T-helper 9 cell (primary cell): ENCODE measurements at regions not wholly inside any gene's neighbourhood (a gene's known extent, or its start where the extent isn't known, plus 50 kb on each side); places are given as distances from the start of the nearest gene placed in this dataset.

Experiments used
- DNase-seq: peaks from one replicate; pipeline ENCODE4 v3.0.0-alpha.2; 2020

- no peak for DNase-seq
Observed at GRCh38 chr12:127358888-127359287, 908.1 kb upstream of the TMEM132C start.

DNA sequence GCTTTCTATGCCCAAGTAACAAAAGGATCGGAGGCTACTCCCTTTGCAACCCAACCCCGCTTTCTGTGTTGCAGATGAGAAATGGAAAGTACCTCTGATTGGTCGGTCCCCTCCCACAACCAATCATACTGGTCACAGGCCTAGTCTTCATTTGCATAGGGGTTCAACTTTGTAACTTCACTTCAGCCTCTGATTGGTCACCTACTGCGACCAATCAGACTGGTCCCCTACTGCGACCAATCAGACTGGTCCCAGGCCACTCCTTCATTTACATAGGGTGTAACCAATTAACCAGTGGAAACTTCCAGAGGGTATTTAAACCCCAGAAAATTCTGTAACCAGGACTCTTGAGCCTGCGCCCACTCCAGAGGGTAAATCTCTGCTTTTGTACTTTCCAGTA, 906.4 kb upstream of the TMEM132C start:
- DNase-seq, result no peak

GRCh38 chr12:127362121-127362520, 904.8 kb upstream of the TMEM132C start:
- DNase-seq, result no peak

- DNase-seq, result no peak
Observed at GRCh38 chr12:127363392-127363791, 903.6 kb upstream of the TMEM132C start.

GRCh38 chr12:127373559-127373958, 893.4 kb upstream of the TMEM132C start:
- DNase-seq, result no peak

- DNase-seq, result no peak
Observed at GRCh38 chr12:127374447-127374846, 892.5 kb upstream of the TMEM132C start.

DNA sequence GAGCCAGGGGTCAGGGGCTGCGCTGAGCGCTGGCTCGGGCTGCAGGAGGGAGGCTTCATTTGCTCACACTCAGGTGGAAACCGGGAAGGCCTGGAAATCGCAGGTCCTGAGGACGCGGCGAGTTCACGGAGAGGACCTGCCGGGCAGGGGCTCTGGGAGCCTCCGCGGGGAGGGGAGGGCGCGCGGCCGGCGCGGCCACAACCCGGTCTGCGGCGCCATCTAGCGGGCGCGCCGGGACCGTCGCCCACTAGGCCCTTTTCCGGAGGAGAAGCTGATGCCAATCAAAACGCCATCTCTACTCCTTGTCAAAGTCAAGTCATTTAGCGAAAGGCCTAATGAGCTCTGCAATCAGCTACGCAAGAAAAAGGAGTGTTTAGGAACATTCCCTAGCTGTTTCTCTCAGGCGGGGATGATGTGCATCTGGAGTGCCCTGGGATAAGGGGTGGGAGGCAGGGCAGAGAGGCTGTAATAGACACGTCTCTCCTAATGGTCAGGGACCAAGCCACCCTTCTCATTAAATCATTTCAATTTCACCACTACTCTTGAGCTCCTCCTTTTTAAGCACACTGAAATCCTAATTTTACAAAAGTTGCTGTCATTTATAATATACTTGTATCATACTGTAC, 885.8 kb upstream of the TMEM132C start:
- DNase-seq, result peak; percentile 5

DNA sequence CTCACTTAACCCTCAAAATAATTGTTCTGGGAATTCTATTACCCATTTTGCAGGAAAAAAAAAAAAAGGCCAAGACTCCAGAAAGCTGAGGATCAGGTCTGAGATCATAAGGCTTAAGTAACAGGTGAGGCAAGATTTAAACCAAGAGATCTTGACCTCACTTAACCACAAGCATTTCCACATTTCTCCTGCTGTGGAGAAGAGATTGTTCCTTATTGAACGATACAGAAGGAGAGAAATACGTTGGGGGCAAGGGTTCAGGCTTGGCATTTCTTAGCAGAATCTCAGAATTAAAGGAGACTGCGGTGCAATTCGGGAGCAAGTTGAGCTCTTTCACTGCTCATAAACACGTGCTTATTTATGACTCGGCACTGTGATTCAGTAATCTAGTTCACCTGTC, 885.3 kb upstream of the TMEM132C start:
- DNase-seq, result no peak

DNA sequence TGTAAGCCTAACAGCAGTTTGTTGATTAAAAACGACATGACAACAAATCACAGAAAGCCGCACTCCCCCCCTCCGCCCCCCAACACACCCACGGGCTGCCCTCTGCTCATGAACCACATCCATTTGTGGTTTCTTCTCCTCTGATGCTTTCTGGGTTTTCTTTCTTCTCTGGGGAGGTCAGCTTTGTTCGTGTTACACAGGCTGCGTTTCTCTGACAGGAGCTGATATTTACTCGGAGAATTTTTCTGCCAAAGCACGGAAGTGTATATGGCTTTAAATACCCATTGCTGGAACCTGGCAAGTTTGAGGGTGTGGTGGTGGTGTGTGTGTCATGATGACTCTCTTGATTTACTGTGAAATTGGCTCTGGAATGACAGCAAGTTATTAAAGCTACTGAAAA, 883.7 kb upstream of the TMEM132C start:
- no peak for DNase-seq

DNA sequence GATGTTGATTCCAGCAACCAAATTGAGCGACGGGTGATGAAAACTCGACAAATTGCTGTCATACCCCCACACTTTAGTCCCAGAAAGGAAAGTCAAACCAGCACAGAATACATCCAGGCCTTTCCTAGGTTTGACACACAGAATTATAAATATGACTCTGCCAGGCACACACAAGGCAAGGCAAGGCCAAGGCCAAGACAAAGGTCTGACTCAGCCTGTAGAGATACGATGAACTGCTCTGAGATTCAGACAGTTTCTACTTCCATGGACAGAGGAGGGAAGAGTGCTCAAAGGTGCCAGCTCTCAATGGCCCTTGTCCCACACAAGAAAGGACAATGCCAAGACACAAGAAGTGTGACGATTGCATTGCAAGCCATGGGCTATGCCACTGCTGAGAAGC, 880.2 kb upstream of the TMEM132C start:
- no peak for DNase-seq

DNA sequence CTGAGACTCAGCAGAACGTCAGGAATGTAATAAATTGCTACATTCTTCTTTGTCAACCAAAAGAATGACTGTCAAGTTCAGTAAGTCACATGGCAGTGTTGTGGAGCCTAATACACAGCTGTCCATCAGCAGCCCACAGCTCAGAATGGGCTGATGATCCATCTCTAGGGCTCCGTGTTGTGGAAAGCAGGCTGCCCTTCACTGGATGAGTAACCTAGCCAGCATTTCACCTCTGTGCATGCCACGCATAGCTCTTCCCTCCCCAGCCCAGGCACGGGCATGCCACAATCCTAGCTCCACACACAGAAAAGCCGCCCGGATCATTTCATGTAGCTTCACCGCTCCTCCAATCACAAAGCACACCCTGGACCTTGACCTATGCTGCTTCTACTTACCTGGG, 878.0 kb upstream of the TMEM132C start:
- DNase-seq, result no peak

DNA sequence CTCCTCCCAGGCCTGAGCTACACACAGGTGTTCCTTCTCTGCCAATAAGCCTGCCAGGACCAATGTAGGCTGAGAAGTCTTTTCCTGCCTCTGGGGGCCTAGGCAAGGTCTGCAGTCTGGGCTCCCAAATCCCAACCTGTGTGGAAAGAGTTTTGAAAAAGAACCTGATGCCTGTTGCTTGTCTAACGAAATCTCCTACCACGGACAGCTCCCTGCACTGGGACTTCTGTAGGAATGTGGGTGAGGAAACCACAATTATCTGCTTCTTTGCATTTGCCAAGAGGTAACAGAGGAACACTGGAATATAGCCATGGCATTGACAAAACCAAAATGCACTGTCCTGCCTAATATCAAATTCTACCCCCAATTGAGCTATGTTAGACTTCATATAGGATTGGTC, 877.0 kb upstream of the TMEM132C start:
- DNase-seq, result no peak

GRCh38 chr12:127393465-127393864, 873.5 kb upstream of the TMEM132C start:
- DNase-seq, result no peak

DNA sequence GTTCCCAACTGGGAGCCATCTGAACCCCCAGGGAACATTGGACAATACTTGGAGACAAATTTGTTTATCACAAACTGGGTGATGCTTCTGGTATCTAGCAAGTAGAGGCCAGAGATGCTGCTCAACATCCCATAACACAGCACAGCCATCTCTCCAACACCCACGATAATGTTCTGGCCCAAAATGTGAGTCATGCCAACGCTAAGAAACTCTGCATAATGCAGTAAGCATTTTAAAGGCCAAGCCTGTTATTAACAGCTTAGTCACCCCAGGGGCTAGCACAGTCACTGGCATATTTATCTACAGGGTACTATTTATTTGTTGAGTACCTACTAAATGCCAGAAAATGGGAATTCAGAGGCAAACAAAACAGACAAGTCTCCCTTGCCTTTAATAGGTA, 873.1 kb upstream of the TMEM132C start:
- DNase-seq, result no peak

- DNase-seq, result no peak
Observed at GRCh38 chr12:127396734-127397133, 870.2 kb upstream of the TMEM132C start.

GRCh38 chr12:127398016-127398710, 868.8 kb upstream of the TMEM132C start:
- no peak for DNase-seq

GRCh38 chr12:127399451-127399850, 867.5 kb upstream of the TMEM132C start:
- DNase-seq, result no peak

DNA sequence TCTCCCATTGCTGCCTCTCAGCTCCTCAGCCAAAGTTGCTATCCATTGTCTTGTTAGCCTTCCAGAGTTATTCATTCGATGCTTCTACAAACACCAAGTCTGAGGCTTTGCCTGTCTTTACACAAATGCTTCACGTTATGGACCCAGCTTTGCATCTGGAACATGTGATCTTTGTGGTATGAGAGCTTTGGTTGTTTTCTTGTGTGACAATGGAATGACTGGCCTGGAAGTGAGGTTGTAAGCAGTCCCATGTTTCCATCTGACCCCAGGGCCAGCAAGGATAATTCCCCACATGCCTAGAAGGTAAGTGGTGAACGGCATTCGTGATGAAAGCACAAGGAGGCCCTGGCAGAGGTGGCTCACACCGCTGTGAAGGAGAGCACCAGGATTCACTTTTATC, 866.7 kb upstream of the TMEM132C start:
- DNase-seq, result no peak

DNA sequence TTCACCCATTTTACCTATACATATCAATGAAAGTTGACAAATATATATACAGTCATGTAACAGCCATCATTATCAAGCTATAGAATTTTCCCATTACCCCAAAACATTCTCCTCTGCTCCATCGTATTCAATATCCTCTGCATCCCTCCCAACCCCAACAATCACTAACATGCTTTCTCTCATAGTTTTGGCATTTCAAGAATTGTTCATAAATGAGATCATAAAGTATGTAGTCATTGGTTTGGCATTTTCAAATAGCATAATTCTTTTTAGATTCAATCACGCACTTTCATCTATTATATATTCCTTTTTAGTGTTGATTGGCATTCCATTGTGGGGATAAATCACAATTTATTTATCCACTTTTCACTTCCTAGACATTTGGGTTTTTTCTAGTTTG, 866.0 kb upstream of the TMEM132C start:
- DNase-seq, result no peak

DNA sequence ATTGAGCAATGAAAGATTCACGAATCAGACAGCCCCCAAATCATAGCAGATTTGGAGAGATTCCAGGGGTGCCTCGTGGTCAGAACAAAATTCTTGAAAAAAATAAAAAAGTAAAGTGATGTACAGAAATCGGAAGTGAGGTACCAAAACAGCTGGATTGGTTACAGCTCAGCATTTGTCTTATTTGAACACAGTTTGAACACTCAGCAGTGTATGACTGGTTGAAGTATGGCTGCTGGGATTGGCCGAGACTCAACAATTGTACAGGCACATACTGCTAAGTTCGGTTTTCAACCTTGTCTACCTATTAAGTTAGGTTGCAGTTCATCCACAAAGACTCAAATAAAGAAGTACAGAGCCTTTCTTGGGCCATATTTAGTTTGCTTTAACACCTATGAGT, 865.4 kb upstream of the TMEM132C start:
- DNase-seq, result no peak

DNA sequence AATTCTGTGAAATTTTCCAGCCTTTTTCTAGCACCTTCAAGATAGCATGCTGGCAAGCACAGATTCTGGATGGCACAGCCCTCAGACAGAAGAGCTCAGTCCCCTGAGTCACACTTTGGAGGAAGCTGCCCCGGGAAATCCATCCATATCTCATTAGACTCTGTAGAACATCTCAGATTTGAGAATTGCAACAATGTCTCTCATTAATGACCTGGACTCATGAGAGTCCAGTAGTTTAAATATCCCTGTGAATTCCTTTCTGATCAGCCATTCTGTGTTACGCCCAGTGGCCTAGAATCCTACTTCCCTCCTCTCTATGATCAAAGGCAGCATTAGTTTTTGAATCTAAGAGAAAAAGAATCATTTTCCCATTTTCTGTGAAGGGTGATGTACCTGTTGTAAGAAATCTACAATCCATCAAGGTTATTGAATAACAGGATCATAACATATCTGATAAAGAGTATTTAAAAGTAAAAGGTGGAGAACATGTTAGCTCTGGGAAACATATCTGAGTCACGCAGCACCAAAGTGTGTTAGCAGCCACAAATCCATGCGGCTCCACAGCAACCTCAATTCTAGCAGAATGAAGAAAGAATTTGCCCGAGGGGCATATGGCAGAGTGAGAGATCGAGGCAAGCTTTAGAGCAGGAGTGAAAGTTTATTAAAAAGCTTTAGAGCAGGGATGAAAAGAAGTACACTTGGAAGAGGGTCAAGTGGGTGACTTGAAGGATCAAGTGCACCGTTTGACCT, 855.6 kb upstream of the TMEM132C start:
- no peak for DNase-seq

DNA sequence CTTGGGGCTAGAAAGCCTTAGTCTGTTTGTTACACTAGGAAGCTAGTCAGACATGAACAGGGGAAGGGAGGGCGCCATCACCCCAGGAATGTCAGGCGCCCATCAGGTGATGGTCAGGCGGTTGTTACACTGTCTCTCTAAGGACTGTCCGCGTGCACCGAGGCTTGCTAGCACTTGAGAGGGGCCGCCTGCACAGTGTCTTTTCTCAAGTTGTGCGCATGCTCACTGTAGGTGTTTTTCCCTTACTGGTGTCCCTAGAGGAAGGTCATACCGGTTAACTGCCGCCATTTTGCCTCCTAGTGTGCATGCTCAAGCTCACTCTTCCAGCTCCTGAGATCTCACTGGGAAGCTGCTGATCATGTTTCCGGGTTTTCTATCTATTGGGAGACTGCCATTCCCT, 855.0 kb upstream of the TMEM132C start:
- no peak for DNase-seq

GRCh38 chr12:127412866-127413265, 854.1 kb upstream of the TMEM132C start:
- no peak for DNase-seq

DNA sequence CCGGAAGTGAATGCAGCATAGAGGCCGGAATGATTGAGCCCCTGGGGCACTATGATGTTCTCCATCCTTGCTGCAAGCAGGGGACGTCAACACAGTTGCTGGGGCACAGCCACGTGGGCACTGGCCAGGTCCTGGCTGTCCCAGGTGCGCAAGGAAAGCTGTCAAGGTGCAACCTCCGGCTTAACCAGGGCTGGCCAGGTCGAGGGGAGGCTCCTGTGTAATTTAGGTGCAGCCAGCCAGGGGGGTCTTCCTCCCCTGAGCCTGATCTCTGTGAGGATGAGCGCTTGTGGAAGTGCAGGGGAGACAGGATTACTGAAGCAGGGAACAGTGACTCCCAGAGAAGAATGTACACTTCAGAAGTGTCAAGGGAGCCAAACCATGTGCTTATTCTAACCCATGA, 852.8 kb upstream of the TMEM132C start:
- DNase-seq, result no peak
